T-helper 17 cell (primary cell): ENCODE measurements at regions not wholly inside any gene's neighbourhood (a gene's known extent, or its start where the extent isn't known, plus 50 kb on each side); places are given as distances from the start of the nearest gene placed in this dataset.
"Not testable (repeated sequence)": the region's sequence is repeated elsewhere in the genome, so short reads cannot be mapped to it uniquely, and the experiment has no call there.

Source experiments
- ATAC-seq: fragments of 150-1000 bp; cut with Tn5 transposase; 2 replicates; pipeline ENCODE4 v1.10.0; 2021; ENCODE audit warnings: mild to moderate bottlenecking, moderate library complexity
- DNase-seq, 3 donors: peaks; one replicate each; pipeline versions ENCODE4 v3.0.0 to v3.0.0-alpha.2; 2020 to 2021
- H3K9me3 ChIP-seq: one replicate; pipeline ENCODE4 v1.7.0; 2013; ENCODE audit warnings: low read length, mild to moderate bottlenecking; ENCODE audit not compliant: control insufficient read depth, poor library complexity, severe bottlenecking
- H3K27ac Mint-ChIP-seq: one replicate; pipeline ENCODE4 v1.8.0; 2022; ENCODE audit warnings: mild to moderate bottlenecking, moderate library complexity, mixed read lengths
- H3K27me3 Mint-ChIP-seq: one replicate; pipeline ENCODE4 v1.8.0; 2022; ENCODE audit warnings: mixed read lengths
- H3K36me3 Mint-ChIP-seq: one replicate; pipeline ENCODE4 v1.8.0; 2022; ENCODE audit warnings: low read depth, mixed read lengths
- H3K4me1 Mint-ChIP-seq: one replicate; pipeline ENCODE4 v1.8.0; 2022; ENCODE audit warnings: mild to moderate bottlenecking, mixed read lengths
- H3K4me3 Mint-ChIP-seq: one replicate; pipeline ENCODE4 v1.8.0; 2022; ENCODE audit warnings: mild to moderate bottlenecking, moderate library complexity, mixed read lengths

GRCh38 chr9:105114964-105115728, 129.3 kb upstream of the SLC44A1 start:
- no peaks in the 10 kb centered on the region for H3K27me3 Mint-ChIP-seq
- peak overlapping the region; percentile 90 for H3K27ac Mint-ChIP-seq
- H3K36me3 Mint-ChIP-seq = no peaks in the 10 kb centered on the region
- H3K4me3 Mint-ChIP-seq = peak overlapping the region; percentile 82
- H3K4me1 Mint-ChIP-seq = peaks cover 37% of the 10 kb centered on the region
- no peaks in the 10 kb centered on the region for H3K9me3 ChIP-seq
- DNase-seq (no peak), ATAC-seq (peak; percentile 87)

GRCh38 chr9:105116052-105116868, 128.2 kb upstream of the SLC44A1 start:
- peaks cover 40% of the 10 kb centered on the region for H3K4me1 Mint-ChIP-seq
- no peaks in the 10 kb centered on the region for H3K27me3 Mint-ChIP-seq
- peak overlapping the region; percentile 90 for H3K27ac Mint-ChIP-seq
- no peak for ATAC-seq
- H3K9me3 ChIP-seq = no peaks in the 10 kb centered on the region
- no peak overlapping the region for H3K4me3 Mint-ChIP-seq
- no peak for DNase-seq
- no peaks in the 10 kb centered on the region for H3K36me3 Mint-ChIP-seq

- peak overlapping the region; percentile 90 for H3K27ac Mint-ChIP-seq
- H3K36me3 Mint-ChIP-seq = no peaks in the 10 kb centered on the region
- H3K9me3 ChIP-seq = no peaks in the 10 kb centered on the region
- H3K4me3 Mint-ChIP-seq = no peak overlapping the region
- H3K27me3 Mint-ChIP-seq = no peaks in the 10 kb centered on the region
- DNase-seq = no peak
- ATAC-seq = no peak
- peaks cover 48% of the 10 kb centered on the region for H3K4me1 Mint-ChIP-seq
Observed at GRCh38 chr9:105117234-105117633, 127.2 kb upstream of the SLC44A1 start.

GRCh38 chr9:105118636-105119035, 125.8 kb upstream of the SLC44A1 start:
- no peaks in the 10 kb centered on the region for H3K36me3 Mint-ChIP-seq
- H3K9me3 ChIP-seq = no peaks in the 10 kb centered on the region
- peaks cover 45% of the 10 kb centered on the region for H3K4me1 Mint-ChIP-seq
- ATAC-seq (no peak), DNase-seq (no peak)
- H3K4me3 Mint-ChIP-seq = no peak overlapping the region
- H3K27me3 Mint-ChIP-seq = no peaks in the 10 kb centered on the region
- H3K27ac Mint-ChIP-seq = no peak overlapping the region

GRCh38 chr9:105119156-105119555, 125.3 kb upstream of the SLC44A1 start:
- Mint-ChIP-seq H3K4me3 (no peak overlapping the region), H3K27ac (no peak overlapping the region), H3K36me3 (no peaks in the 10 kb centered on the region), H3K4me1 (peaks cover 39% of the 10 kb centered on the region), H3K27me3 (no peaks in the 10 kb centered on the region)
- no peaks in the 10 kb centered on the region for H3K9me3 ChIP-seq
- DNase-seq (no peak), ATAC-seq (no peak)

GRCh38 chr9:105121861-105122430, 122.5 kb upstream of the SLC44A1 start:
- Mint-ChIP-seq H3K36me3 (no peaks in the 10 kb centered on the region), H3K4me3 (no peak overlapping the region), H3K27ac (peak overlapping the region; percentile 51), H3K4me1 (peaks cover 20% of the 10 kb centered on the region), H3K27me3 (no peaks in the 10 kb centered on the region)
- ATAC-seq = no peak
- DNase-seq = no peak
- H3K9me3 ChIP-seq = no peaks in the 10 kb centered on the region

- not testable (repeated sequence) for H3K27me3 Mint-ChIP-seq, H3K9me3 ChIP-seq, H3K36me3 Mint-ChIP-seq, DNase-seq, ATAC-seq, H3K4me3 Mint-ChIP-seq
- Mint-ChIP-seq H3K27ac (peak overlapping the region; percentile 6), H3K4me1 (peaks cover 38% of the 10 kb centered on the region)
Observed at GRCh38 chr9:105124598-105124997, 119.9 kb upstream of the SLC44A1 start.

- Mint-ChIP-seq H3K27ac (peak overlapping the region; percentile 41), H3K4me1 (peaks cover 42% of the 10 kb centered on the region), H3K36me3 (no peaks in the 10 kb centered on the region), H3K27me3 (no peaks in the 10 kb centered on the region), H3K4me3 (peak overlapping the region; percentile 28)
- DNase-seq (no peak), ATAC-seq (no peak)
- H3K9me3 ChIP-seq = no peaks in the 10 kb centered on the region
Observed at GRCh38 chr9:105126226-105126625, 118.2 kb upstream of the SLC44A1 start.

GRCh38 chr9:105127863-105128220, 116.6 kb upstream of the SLC44A1 start:
- no peaks in the 10 kb centered on the region for H3K9me3 ChIP-seq
- ATAC-seq = peak; percentile 99
- Mint-ChIP-seq H3K36me3 (no peaks in the 10 kb centered on the region), H3K4me3 (peak overlapping the region; percentile 72), H3K27me3 (no peaks in the 10 kb centered on the region), H3K4me1 (peaks cover 43% of the 10 kb centered on the region), H3K27ac (peak overlapping the region; percentile 92)
- DNase-seq = peak; percentile 18 to 57 (median 45)

GRCh38 chr9:105128908-105129600, 115.4 kb upstream of the SLC44A1 start:
- H3K27ac Mint-ChIP-seq = peak overlapping the region; percentile 92
- DNase-seq (no peak), ATAC-seq (no peak)
- no peaks in the 10 kb centered on the region for H3K9me3 ChIP-seq
- no peaks in the 10 kb centered on the region for H3K27me3 Mint-ChIP-seq
- peaks cover 50% of the 10 kb centered on the region for H3K4me1 Mint-ChIP-seq
- no peaks in the 10 kb centered on the region for H3K36me3 Mint-ChIP-seq
- H3K4me3 Mint-ChIP-seq = peak overlapping the region; percentile 77

GRCh38 chr9:105129731-105130130, 114.7 kb upstream of the SLC44A1 start:
- H3K4me1 Mint-ChIP-seq = peaks cover 53% of the 10 kb centered on the region
- peak overlapping the region; percentile 92 for H3K27ac Mint-ChIP-seq
- H3K36me3 Mint-ChIP-seq = no peaks in the 10 kb centered on the region
- DNase-seq (no peak), ATAC-seq (no peak)
- no peaks in the 10 kb centered on the region for H3K27me3 Mint-ChIP-seq
- H3K9me3 ChIP-seq = no peaks in the 10 kb centered on the region
- no peak overlapping the region for H3K4me3 Mint-ChIP-seq

GRCh38 chr9:105131981-105132380, 112.5 kb upstream of the SLC44A1 start:
- no peak for DNase-seq
- no peak overlapping the region for H3K27ac Mint-ChIP-seq
- peaks cover 49% of the 10 kb centered on the region for H3K4me1 Mint-ChIP-seq
- H3K4me3 Mint-ChIP-seq = no peak overlapping the region
- H3K9me3 ChIP-seq = no peaks in the 10 kb centered on the region
- H3K27me3 Mint-ChIP-seq = no peaks in the 10 kb centered on the region
- ATAC-seq = no peak
- H3K36me3 Mint-ChIP-seq = peaks cover 2% of the 10 kb centered on the region

- Mint-ChIP-seq H3K27me3 (no peaks in the 10 kb centered on the region), H3K27ac (no peak overlapping the region), H3K4me3 (no peak overlapping the region), H3K36me3 (peaks cover 2% of the 10 kb centered on the region), H3K4me1 (peaks cover 47% of the 10 kb centered on the region)
- DNase-seq = no peak
- no peaks in the 10 kb centered on the region for H3K9me3 ChIP-seq
- ATAC-seq = no peak
Observed at GRCh38 chr9:105132606-105133005, 111.8 kb upstream of the SLC44A1 start.
